ENCODE measurements at regions not wholly inside any gene's neighbourhood (a gene's known extent, or its start where the extent isn't known, plus 50 kb on each side); places are given as distances from the start of the nearest gene placed in this dataset.
A peak's percentile ranks its signal among the peaks of the same experiment; 100 is the strongest.

DNA sequence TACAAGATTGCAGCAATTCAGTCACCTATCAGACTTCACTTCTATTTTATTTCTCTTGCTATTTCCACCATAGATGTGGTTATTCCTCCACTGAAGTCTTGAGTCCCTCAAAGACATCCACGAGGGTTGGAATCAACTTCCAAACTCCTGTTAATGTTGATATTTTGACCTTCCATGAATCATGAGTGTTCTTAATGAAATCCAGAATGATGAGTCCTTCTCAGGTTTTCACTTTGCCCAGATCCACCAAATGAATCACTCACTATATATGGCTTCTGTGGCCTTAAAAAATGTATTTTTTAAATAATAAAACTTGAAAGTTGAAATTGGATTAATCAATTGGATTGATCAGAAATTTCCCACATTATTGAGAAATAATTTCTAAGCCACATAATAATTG, 1821.0 kb downstream of the EFNA5 start (continued):
- TF ChIP-seq, protein P1, sequence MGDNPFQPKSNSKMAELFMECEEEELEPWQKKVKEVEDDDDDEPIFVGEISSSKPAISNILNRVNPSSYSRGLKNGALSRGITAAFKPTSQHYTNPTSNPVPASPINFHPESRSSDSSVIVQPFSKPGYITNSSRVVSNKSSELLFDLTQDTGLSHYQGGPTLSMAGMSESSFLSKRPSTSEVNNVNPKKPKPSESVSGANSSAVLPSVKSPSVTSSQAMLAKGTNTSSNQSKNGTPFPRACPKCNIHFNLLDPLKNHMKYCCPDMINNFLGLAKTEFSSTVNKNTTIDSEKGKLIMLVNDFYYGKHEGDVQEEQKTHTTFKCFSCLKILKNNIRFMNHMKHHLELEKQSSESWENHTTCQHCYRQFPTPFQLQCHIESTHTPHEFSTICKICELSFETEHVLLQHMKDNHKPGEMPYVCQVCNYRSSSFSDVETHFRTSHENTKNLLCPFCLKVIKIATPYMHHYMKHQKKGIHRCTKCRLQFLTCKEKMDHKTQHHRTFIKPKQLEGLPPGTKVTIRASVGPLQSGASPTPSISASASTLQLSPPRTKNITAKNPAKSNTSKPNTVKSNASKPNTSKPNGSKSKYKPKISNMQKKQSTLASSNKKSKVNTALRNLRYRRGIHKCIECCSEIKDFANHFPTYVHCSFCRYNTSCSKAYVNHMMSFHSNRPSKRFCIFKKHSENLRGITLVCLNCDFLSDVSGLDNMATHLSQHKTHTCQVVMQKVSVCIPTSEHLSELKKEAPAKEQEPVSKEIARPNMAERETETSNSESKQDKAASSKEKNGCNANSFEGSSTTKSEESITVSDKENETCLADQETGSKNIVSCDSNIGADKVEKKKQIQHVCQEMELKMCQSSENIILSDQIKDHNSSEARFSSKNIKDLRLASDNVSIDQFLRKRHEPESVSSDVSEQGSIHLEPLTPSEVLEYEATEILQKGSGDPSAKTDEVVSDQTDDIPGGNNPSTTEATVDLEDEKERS (tag by site-specific recombination; IDR thresholded peaks at IDR 0.05), result no peak
- no peak for TF ChIP-seq ZNF133 (tag by site-specific recombination; IDR thresholded peaks at IDR 0.05)
- no peak for TF ChIP-seq ZNF248 (tag by site-specific recombination; IDR thresholded peaks at IDR 0.05)
- TF ChIP-seq HOXC10 (CRISPR knock-in tag; IDR thresholded peaks at IDR 0.05), result no peak
- no peak for TF ChIP-seq ZBTB1 (tag by site-specific recombination; IDR thresholded peaks at IDR 0.05)

DNA sequence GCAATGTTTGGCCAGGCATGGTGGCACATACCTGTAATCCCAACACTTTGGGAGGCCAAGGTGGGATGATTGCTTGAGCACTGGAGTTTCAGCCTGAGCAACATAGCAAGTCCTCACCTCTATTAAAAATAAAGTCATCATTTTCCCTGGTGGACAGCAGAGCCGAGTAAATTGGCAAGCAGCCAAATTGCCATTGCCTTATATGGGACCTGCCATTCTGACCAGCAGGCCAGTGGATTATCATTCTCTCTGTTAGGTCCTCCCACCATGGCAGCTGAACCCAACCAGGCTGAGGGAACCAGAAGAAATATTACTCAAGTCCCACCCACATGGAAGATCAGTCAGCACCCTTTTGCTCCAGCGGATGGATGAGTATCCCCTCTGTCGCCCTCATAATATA, 1829.9 kb downstream of the EFNA5 start:
- ChIA-PET POLR2A (no interaction called here), CTCF (no interaction called here)
- H3K9me3 ChIP-seq (ENCODE audit: control insufficient read depth, insufficient read depth, low read depth, low read length), result no peaks in the 10 kb centered on the region
- no peaks in the 10 kb centered on the region for H3K4me1 ChIP-seq (ENCODE audit: control insufficient read depth, insufficient read depth, low read length)
- no peak overlapping the region for H3K27ac ChIP-seq (ENCODE audit: extremely low read depth, low read depth, low read length)
- no peaks in the 10 kb centered on the region for H3K36me3 ChIP-seq (ENCODE audit: control insufficient read depth in 2 of 2, insufficient read depth in 1 of 2, low read length in 2 of 2)
- no peak overlapping the region for H3K4me3 ChIP-seq (ENCODE audit: low read depth, low read length)
- TF ChIP-seq ZFP41 (tag by site-specific recombination; IDR thresholded peaks at IDR 0.05; ENCODE audit: borderline replicate concordance) (no peak), ZNF830 (tag by site-specific recombination; IDR thresholded peaks at IDR 0.05; ENCODE audit: low read depth) (0 out of 2 replicates have a peak, but pooled peaks have one; percentile 43), ZNF555 (tag by site-specific recombination; conservative IDR thresholded peaks at IDR 0.05) (no peak), ZNF37A (tag by site-specific recombination; IDR thresholded peaks at IDR 0.05) (peak; percentile 66; the same call in 1 of the 2 replicates), ZNF292 (tag by site-specific recombination; IDR thresholded peaks at IDR 0.05; ENCODE audit: borderline replicate concordance, low read depth) (no peak), ZNF350 (tag by site-specific recombination; IDR thresholded peaks at IDR 0.05) (peak; percentile 54; the same call in 1 of the 2 replicates), ZNF140 (tag by site-specific recombination; IDR thresholded peaks at IDR 0.05) (no peak), ZNF560 (tag by site-specific recombination; IDR thresholded peaks at IDR 0.05; ENCODE audit: borderline replicate concordance) (no peak), ZNF266 (tag by site-specific recombination; IDR thresholded peaks at IDR 0.05; ENCODE audit: low read depth) (no peak), YY2 (tag by site-specific recombination; IDR thresholded peaks at IDR 0.05) (no peak), ZNF561 (tag by site-specific recombination; IDR thresholded peaks at IDR 0.05; ENCODE audit: borderline replicate concordance) (no peak), ZNF529 (tag by site-specific recombination; IDR thresholded peaks at IDR 0.05; ENCODE audit: insufficient replicate concordance) (no peak)
- TF ChIP-seq, protein P2, sequence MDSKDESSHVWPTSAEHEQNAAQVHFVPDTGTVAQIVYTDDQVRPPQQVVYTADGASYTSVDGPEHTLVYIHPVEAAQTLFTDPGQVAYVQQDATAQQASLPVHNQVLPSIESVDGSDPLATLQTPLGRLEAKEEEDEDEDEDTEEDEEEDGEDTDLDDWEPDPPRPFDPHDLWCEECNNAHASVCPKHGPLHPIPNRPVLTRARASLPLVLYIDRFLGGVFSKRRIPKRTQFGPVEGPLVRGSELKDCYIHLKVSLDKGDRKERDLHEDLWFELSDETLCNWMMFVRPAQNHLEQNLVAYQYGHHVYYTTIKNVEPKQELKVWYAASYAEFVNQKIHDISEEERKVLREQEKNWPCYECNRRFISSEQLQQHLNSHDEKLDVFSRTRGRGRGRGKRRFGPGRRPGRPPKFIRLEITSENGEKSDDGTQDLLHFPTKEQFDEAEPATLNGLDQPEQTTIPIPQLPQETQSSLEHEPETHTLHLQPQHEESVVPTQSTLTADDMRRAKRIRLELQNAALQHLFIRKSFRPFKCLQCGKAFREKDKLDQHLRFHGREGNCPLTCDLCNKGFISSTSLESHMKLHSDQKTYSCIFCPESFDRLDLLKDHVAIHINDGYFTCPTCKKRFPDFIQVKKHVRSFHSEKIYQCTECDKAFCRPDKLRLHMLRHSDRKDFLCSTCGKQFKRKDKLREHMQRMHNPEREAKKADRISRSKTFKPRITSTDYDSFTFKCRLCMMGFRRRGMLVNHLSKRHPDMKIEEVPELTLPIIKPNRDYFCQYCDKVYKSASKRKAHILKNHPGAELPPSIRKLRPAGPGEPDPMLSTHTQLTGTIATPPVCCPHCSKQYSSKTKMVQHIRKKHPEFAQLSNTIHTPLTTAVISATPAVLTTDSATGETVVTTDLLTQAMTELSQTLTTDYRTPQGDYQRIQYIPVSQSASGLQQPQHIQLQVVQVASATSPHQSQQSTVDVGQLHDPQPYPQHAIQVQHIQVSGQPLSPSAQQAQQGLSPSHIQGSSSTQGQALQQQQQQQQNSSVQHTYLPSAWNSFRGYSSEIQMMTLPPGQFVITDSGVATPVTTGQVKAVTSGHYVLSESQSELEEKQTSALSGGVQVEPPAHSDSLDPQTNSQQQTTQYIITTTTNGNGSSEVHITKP (tag by site-specific recombination; IDR thresholded peaks at IDR 0.05), result no peak
- TF ChIP-seq, protein P3, sequence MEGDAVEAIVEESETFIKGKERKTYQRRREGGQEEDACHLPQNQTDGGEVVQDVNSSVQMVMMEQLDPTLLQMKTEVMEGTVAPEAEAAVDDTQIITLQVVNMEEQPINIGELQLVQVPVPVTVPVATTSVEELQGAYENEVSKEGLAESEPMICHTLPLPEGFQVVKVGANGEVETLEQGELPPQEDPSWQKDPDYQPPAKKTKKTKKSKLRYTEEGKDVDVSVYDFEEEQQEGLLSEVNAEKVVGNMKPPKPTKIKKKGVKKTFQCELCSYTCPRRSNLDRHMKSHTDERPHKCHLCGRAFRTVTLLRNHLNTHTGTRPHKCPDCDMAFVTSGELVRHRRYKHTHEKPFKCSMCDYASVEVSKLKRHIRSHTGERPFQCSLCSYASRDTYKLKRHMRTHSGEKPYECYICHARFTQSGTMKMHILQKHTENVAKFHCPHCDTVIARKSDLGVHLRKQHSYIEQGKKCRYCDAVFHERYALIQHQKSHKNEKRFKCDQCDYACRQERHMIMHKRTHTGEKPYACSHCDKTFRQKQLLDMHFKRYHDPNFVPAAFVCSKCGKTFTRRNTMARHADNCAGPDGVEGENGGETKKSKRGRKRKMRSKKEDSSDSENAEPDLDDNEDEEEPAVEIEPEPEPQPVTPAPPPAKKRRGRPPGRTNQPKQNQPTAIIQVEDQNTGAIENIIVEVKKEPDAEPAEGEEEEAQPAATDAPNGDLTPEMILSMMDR (tag by site-specific recombination; IDR thresholded peaks at IDR 0.05), result no peak
- TF ChIP-seq, protein P4, sequence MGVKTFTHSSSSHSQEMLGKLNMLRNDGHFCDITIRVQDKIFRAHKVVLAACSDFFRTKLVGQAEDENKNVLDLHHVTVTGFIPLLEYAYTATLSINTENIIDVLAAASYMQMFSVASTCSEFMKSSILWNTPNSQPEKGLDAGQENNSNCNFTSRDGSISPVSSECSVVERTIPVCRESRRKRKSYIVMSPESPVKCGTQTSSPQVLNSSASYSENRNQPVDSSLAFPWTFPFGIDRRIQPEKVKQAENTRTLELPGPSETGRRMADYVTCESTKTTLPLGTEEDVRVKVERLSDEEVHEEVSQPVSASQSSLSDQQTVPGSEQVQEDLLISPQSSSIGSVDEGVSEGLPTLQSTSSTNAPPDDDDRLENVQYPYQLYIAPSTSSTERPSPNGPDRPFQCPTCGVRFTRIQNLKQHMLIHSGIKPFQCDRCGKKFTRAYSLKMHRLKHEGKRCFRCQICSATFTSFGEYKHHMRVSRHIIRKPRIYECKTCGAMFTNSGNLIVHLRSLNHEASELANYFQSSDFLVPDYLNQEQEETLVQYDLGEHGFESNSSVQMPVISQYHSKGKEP (tag by site-specific recombination; IDR thresholded peaks at IDR 0.05), result 0 out of 2 replicates have a peak, but pooled peaks have one; percentile 24
- TF ChIP-seq, protein P5, sequence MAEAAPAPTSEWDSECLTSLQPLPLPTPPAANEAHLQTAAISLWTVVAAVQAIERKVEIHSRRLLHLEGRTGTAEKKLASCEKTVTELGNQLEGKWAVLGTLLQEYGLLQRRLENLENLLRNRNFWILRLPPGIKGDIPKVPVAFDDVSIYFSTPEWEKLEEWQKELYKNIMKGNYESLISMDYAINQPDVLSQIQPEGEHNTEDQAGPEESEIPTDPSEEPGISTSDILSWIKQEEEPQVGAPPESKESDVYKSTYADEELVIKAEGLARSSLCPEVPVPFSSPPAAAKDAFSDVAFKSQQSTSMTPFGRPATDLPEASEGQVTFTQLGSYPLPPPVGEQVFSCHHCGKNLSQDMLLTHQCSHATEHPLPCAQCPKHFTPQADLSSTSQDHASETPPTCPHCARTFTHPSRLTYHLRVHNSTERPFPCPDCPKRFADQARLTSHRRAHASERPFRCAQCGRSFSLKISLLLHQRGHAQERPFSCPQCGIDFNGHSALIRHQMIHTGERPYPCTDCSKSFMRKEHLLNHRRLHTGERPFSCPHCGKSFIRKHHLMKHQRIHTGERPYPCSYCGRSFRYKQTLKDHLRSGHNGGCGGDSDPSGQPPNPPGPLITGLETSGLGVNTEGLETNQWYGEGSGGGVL (tag by site-specific recombination; IDR thresholded peaks at IDR 0.05), result no peak
- TF ChIP-seq, protein P6, sequence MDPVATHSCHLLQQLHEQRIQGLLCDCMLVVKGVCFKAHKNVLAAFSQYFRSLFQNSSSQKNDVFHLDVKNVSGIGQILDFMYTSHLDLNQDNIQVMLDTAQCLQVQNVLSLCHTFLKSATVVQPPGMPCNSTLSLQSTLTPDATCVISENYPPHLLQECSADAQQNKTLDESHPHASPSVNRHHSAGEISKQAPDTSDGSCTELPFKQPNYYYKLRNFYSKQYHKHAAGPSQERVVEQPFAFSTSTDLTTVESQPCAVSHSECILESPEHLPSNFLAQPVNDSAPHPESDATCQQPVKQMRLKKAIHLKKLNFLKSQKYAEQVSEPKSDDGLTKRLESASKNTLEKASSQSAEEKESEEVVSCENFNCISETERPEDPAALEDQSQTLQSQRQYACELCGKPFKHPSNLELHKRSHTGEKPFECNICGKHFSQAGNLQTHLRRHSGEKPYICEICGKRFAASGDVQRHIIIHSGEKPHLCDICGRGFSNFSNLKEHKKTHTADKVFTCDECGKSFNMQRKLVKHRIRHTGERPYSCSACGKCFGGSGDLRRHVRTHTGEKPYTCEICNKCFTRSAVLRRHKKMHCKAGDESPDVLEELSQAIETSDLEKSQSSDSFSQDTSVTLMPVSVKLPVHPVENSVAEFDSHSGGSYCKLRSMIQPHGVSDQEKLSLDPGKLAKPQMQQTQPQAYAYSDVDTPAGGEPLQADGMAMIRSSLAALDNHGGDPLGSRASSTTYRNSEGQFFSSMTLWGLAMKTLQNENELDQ (tag by site-specific recombination; IDR thresholded peaks at IDR 0.05; ENCODE audit: low read depth), result no peak

All from HEK293 (cell line).